Colonic mucosa (tissue), 4 donors: ENCODE measurements at regions not wholly inside any gene's neighbourhood (a gene's known extent, or its start where the extent isn't known, plus 50 kb on each side); places are given as distances from the start of the nearest gene placed in this dataset.
"Not testable (repeated sequence)": the region's sequence is repeated elsewhere in the genome, so short reads cannot be mapped to it uniquely, and the experiment has no call there.

Source experiments
- DNase-seq: peaks from one replicate; pipeline ENCODE4 v3.0.0-alpha.2; 2020
- H3K27ac ChIP-seq: fragments of 200-600 bp; one replicate; pipeline ENCODE4 v1.8.0; 2021
- H3K27me3 ChIP-seq: fragments of 200-600 bp; one replicate; pipeline ENCODE4 v1.8.0; 2021
- H3K36me3 ChIP-seq: fragments of 200-600 bp; one replicate; pipeline ENCODE4 v1.8.0; 2021
- H3K4me1 ChIP-seq: fragments of 200-600 bp; one replicate; pipeline ENCODE4 v1.8.0; 2021; ENCODE audit warnings: mild to moderate bottlenecking
- H3K4me3 ChIP-seq: fragments of 200-600 bp; one replicate; pipeline ENCODE4 v1.8.0; 2021
- H3K9ac ChIP-seq, 2 donors: one replicate each; pipeline ENCODE4 v1.7.0; 2013; ENCODE audit warnings: control low read depth in 2 of 2, low read depth in 2 of 2, low read length in 2 of 2
- H3K9me3 ChIP-seq: fragments of 200-600 bp; one replicate; pipeline ENCODE4 v1.8.0; 2021
- CTCF ChIP-seq: fragments of 200-600 bp; IDR thresholded peaks from one replicate; pipeline ENCODE4 v1.8.0; 2022; ENCODE audit warnings: antibody characterized with exemption, mild to moderate bottlenecking
- intact Hi-C: fragments of 100-400 bp; cut with DNase I; formaldehyde crosslinking; loops from one replicate; pipeline ENCODE4 v1.14.1; 2022
- donor health status: healthy.
- donor health status: DM: no; HTN: no; CAD: no.
- donor health status: DM: no; HTN: no; CAD: no.

- H3K27me3 ChIP-seq, result no peaks in the 10 kb centered on the region
- no peak overlapping the region for H3K27ac ChIP-seq
- no peaks in the 10 kb centered on the region for H3K4me1 ChIP-seq
- intact Hi-C loops, result no loop called here
- TF ChIP-seq CTCF, result no peak
- H3K36me3 ChIP-seq, result no peaks in the 10 kb centered on the region
- no peak overlapping the region for H3K9ac ChIP-seq
- no peak overlapping the region for H3K4me3 ChIP-seq
- no peaks in the 10 kb centered on the region for H3K9me3 ChIP-seq
- no peak for DNase-seq
Measured at GRCh38 chr22:33142282-33143055, 84.3 kb upstream of the SYN3 start.

- Histone ChIP-seq H3K4me1 (no peaks in the 10 kb centered on the region), H3K4me3 (no peak overlapping the region), H3K9ac (no peak overlapping the region), H3K27me3 (no peaks in the 10 kb centered on the region), H3K9me3 (no peaks in the 10 kb centered on the region), H3K27ac (no peak overlapping the region), H3K36me3 (no peaks in the 10 kb centered on the region)
- TF ChIP-seq CTCF, result no peak
- DNase-seq, result no peak
- intact Hi-C loops, result no loop called here
Measured at GRCh38 chr22:33139937-33140336, 81.8 kb upstream of the SYN3 start.

GRCh38 chr22:33138333-33138732 is 80.2 kb upstream of the SYN3 start:
- H3K9ac ChIP-seq, H3K9me3 ChIP-seq, H3K27me3 ChIP-seq, DNase-seq, H3K27ac ChIP-seq, H3K36me3 ChIP-seq, intact Hi-C loops, H3K4me3 ChIP-seq, H3K4me1 ChIP-seq: not testable (repeated sequence)

- H3K4me1 ChIP-seq, result no peaks in the 10 kb centered on the region
- DNase-seq, result no peak
- H3K27me3 ChIP-seq, result no peaks in the 10 kb centered on the region
- no peaks in the 10 kb centered on the region for H3K36me3 ChIP-seq
- H3K9ac ChIP-seq, result no peak overlapping the region
- TF ChIP-seq CTCF, result no peak
- H3K9me3 ChIP-seq, result no peaks in the 10 kb centered on the region
- intact Hi-C loops, result no loop called here
- no peak overlapping the region for H3K27ac ChIP-seq
- H3K4me3 ChIP-seq, result no peak overlapping the region
Measured at GRCh38 chr22:33130473-33130872, 72.3 kb upstream of the SYN3 start.

DNA sequence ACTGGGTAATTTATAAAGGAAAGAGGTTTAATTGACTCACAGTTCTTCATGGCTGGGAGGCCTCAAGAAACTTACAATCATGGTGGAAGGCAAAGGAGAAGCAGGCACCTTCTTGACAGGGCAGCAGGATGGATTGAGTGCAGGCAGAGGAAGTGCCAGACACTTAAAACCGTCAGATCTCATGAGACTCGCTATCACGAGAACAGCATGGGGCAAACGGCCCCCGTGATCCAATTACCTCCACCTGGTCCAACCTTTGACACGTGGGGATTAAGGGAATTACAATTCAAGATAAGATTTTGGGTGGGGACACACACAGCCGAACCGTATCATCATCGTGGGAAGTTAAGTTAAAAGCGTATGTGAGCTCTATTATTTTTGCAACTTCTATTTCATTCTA is 71.4 kb upstream of the SYN3 start:
- intact Hi-C loops, result no loop called here
- no peaks in the 10 kb centered on the region for H3K9me3 ChIP-seq
- no peaks in the 10 kb centered on the region for H3K27me3 ChIP-seq
- no peak overlapping the region for H3K9ac ChIP-seq
- no peak overlapping the region for H3K4me3 ChIP-seq
- no peaks in the 10 kb centered on the region for H3K36me3 ChIP-seq
- no peak for DNase-seq
- no peaks in the 10 kb centered on the region for H3K4me1 ChIP-seq
- H3K27ac ChIP-seq, result no peak overlapping the region
- no peak for TF ChIP-seq CTCF

DNA sequence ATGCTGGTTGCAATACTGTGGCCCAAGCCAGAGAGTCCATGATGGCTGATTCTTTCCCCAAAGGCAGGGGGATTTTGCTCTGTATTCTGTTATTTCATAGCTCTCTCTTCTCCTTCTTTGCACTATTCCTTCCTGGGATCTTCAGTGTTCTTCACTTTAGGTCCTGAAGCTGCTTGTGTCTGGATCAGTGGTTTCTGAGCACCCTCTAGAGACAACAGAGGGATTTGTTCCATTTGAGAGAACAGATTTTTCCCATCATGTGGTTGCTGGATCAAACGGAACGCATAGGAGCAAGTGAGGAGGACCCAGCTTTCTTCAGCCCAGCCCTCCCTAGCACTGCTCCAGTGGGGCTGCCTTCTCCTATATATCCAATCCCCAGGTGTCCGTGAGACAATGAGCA is 68.7 kb upstream of the SYN3 start:
- TF ChIP-seq CTCF, result no peak
- Histone ChIP-seq H3K4me1 (no peaks in the 10 kb centered on the region), H3K27ac (no peak overlapping the region), H3K27me3 (no peaks in the 10 kb centered on the region), H3K9me3 (no peaks in the 10 kb centered on the region), H3K36me3 (no peaks in the 10 kb centered on the region), H3K4me3 (no peak overlapping the region), H3K9ac (no peak overlapping the region)
- intact Hi-C loops, result no loop called here
- no peak for DNase-seq
